ENCODE measurements at regions not wholly inside any gene's neighbourhood (a gene's known extent, or its start where the extent isn't known, plus 50 kb on each side); places are given as distances from the start of the nearest gene placed in this dataset.

- no peak for TF ChIP-seq CTCF (IDR thresholded peaks at IDR 0.05)
- no peak for TF ChIP-seq POLR2A (IDR thresholded peaks at IDR 0.05)
Observed at GRCh38 chr2:185372188-185372587, 366.4 kb upstream of the FSIP2 start.

Measured in testis (tissue), 2 donors.